Heart left ventricle (tissue), 13 donors: ENCODE measurements at regions not wholly inside any gene's neighbourhood (a gene's known extent, or its start where the extent isn't known, plus 50 kb on each side); places are given as distances from the start of the nearest gene placed in this dataset.

Experiments used
- POLR2A ChIP-seq, 2 donors: fragments of 450-650 bp; IDR thresholded peaks; one replicate each; pipeline ENCODE4 v1.6.1; 2017; ENCODE audit warnings: antibody characterized with exemption in 2 of 2, mild to moderate bottlenecking in 2 of 2, moderate library complexity in 2 of 2
- TF ChIP-seq, protein P1 (sequence below), 12 donors: fragments of 200-600 bp; sonication (generic) in 4 of 12; IDR thresholded peaks; one replicate each; pipeline versions ENCODE4 v1.5.0 to v1.8.0; 2018 to 2022; ENCODE audit warnings: antibody characterized with exemption in 12 of 12, mild to moderate bottlenecking in 5 of 12
- donor health status: ischemic (EF 13 %, LVEDD 7.1; RV severe dilation, severe dysfunction).
- donor health status: DM: no; HTN: yes; CAD: no.
- donor health status: DM: no; HTN: no; CAD: no.
- donor health status: ischemic (EF 25% LVEDD 6.9; RV normal size, moderate dysfunction).
- donor health status: ischemic (EF 25% LVEDD 5.7; RV mildly dilated, moderate dysfunction).
- donor health status: ischemic (EF 35%, LVEDD 5.7; RV mildly dilated, moderate dysfunction).
- donor health status: nonischemic (EF 11% LVEDD 7.7; RV severe dilation, severe dysfunction).
- donor health status: DM: yes; HTN: yes; CAD: no.
- donor health status: PGD.
- donor health status: ischemic (EF 29% LVEDD 5.4; RV normal size, mild dysfunction).
- donor health status: nonischemic (EF 23%, LVEDD 6.1; RV moderate dilation, normal function).

DNA sequence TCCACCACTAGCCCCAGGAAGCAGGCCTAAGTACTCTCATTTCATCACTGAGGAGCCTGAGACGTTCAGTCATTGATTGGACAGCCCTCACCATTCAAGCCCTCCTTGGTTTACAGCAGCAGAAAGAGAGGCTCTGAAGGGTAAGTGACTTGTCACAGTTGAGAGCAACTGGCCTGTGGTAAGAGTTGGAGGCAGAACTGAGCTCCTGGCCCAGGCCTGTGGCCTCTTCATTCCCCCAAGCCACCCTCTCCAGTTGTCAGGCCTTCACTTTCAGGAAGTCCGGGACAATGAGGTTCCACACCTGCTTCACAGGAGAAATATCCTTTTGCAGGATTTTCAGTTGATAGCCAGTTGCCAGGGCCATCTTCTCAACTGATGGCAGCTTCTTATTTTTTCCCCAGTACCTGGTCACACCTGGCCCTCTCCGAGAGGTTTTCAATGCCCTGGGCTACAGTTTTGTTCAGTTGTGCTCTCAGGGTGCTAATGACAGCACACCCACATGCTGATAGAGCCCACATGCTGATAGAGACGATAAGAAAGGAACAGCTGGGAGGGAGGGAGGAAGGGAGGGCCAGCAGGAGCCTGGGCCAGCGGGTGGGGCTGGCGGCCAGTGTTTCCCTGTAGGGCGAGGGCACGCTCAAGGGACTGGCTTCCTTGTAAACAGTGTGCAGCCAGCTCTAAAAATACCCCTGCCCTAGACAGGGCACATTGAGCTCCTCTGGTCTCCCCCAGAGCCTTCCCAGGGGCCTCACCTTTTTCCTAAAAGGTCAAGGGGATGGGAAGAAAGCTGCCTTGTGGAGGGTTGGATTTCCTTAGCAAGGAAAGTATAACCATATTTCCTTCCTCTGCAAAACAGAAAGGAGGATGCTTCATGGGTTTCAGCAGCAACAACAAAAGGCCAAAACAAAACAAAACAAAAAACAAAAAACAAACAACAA is 112.7 kb upstream of the JUN start:
- TF ChIP-seq, protein P1, sequence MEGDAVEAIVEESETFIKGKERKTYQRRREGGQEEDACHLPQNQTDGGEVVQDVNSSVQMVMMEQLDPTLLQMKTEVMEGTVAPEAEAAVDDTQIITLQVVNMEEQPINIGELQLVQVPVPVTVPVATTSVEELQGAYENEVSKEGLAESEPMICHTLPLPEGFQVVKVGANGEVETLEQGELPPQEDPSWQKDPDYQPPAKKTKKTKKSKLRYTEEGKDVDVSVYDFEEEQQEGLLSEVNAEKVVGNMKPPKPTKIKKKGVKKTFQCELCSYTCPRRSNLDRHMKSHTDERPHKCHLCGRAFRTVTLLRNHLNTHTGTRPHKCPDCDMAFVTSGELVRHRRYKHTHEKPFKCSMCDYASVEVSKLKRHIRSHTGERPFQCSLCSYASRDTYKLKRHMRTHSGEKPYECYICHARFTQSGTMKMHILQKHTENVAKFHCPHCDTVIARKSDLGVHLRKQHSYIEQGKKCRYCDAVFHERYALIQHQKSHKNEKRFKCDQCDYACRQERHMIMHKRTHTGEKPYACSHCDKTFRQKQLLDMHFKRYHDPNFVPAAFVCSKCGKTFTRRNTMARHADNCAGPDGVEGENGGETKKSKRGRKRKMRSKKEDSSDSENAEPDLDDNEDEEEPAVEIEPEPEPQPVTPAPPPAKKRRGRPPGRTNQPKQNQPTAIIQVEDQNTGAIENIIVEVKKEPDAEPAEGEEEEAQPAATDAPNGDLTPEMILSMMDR (IDR thresholded peaks at IDR 0.05), result peak in 1 of 12 donors; percentile 30
- TF ChIP-seq POLR2A (IDR thresholded peaks at IDR 0.05), result no peak
